Muscle layer of duodenum (tissue), 2 donors: ENCODE measurements at regions not wholly inside any gene's neighbourhood (a gene's known extent, or its start where the extent isn't known, plus 50 kb on each side); places are given as distances from the start of the nearest gene placed in this dataset.

Experiments
- H3K27ac ChIP-seq: one replicate; pipeline ENCODE4 v1.7.0; 2013; ENCODE audit warnings: mild to moderate bottlenecking, low read length
- H3K27me3 ChIP-seq: one replicate; pipeline ENCODE4 v1.7.0; 2013; ENCODE audit warnings: low read depth, mild to moderate bottlenecking, control low read depth, low read length
- H3K36me3 ChIP-seq, 2 donors: one replicate each; pipeline ENCODE4 v1.7.0; 2013; ENCODE audit warnings: low read length in 2 of 2, control low read depth in 1 of 2, mild to moderate bottlenecking in 1 of 2; ENCODE audit not compliant: insufficient read depth in 2 of 2, control insufficient read depth in 1 of 2
- H3K4me1 ChIP-seq, 2 donors: one replicate each; pipeline ENCODE4 v1.7.0; 2013; ENCODE audit warnings: low read length in 2 of 2, mild to moderate bottlenecking in 2 of 2, control low read depth in 1 of 2, moderate library complexity in 1 of 2; ENCODE audit not compliant: insufficient read depth in 2 of 2, control insufficient read depth in 1 of 2
- H3K4me3 ChIP-seq, 2 donors: one replicate each; pipeline ENCODE4 v1.7.0; 2013; ENCODE audit warnings: low read length in 2 of 2, low read depth in 1 of 2, mild to moderate bottlenecking in 1 of 2
- H3K9me3 ChIP-seq, 2 donors: one replicate each; pipeline ENCODE4 v1.7.0; 2013; ENCODE audit warnings: low read length in 2 of 2, control low read depth in 1 of 2, mild to moderate bottlenecking in 1 of 2; ENCODE audit not compliant: control insufficient read depth in 1 of 2
- donor health status: healthy.

DNA sequence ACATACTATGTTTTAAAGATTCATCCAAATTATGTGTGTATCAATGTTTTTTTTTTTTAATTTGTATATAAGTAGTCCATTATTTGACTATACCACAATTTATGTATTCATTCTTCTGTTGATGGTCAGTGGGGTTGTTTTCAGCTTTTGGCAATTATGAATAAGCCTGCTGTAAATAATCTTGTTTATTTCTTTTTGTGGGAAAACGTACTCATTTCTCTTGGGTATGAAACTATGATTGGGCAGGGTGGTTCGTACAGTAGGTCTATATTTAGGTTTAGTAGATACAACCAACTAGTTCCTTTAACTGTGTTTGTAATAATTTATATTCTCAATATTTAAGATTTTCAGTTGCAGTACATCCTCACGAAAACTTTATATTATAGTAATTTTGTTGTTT, 329.2 kb downstream of the LPIN1 start:
- H3K4me1 ChIP-seq = no peaks in the 10 kb centered on the region
- no peaks in the 10 kb centered on the region for H3K27me3 ChIP-seq
- no peak overlapping the region for H3K27ac ChIP-seq
- H3K9me3 ChIP-seq = no peaks in the 10 kb centered on the region
- H3K4me3 ChIP-seq = no peak overlapping the region
- H3K36me3 ChIP-seq = no peaks in the 10 kb centered on the region

DNA sequence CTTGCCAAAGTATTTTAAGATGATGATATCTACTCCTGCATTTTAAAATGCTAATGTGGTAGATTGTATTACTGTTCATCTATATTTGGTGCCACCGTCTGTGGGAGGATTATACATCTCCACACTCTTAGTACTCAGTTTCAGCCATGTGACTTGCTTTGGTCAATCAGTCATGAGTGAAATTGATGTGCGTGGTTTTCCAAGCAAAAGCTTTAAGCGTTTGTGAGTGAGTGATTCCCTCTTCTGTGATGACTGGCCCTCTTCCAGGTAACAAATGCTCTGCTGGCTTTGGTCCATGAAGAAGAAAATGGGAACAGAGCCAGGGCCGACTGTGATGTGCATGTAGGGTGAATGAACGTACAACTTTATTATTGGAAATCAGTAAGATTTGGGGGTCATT, 330.4 kb downstream of the LPIN1 start:
- Histone ChIP-seq H3K36me3 (no peaks in the 10 kb centered on the region), H3K27me3 (no peaks in the 10 kb centered on the region), H3K9me3 (no peaks in the 10 kb centered on the region), H3K4me3 (no peak overlapping the region), H3K27ac (no peak overlapping the region), H3K4me1 (no peaks in the 10 kb centered on the region)

DNA sequence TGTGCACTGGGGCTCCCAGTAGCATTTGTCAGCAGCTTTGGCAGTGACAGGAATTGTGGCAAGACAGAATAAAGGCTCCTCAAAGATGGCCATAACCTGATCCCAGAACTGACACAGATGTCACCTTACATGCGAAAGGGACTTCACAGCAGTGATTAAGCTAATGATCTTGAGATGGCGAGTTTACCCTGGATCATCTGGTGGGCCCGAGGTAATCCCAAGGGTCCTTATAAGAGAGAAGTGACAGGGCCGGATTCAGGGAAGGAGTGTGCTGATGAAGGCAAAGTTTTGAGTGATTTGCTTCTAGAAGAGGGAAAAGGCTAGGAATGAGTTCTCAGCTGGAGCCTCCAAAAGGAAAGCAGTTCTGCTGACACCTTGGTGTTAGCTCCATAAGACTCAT, 333.9 kb downstream of the LPIN1 start:
- no peaks in the 10 kb centered on the region for H3K36me3 ChIP-seq
- H3K27me3 ChIP-seq = no peaks in the 10 kb centered on the region
- H3K27ac ChIP-seq = no peak overlapping the region
- no peaks in the 10 kb centered on the region for H3K4me1 ChIP-seq
- H3K9me3 ChIP-seq = no peaks in the 10 kb centered on the region
- H3K4me3 ChIP-seq = no peak overlapping the region

DNA sequence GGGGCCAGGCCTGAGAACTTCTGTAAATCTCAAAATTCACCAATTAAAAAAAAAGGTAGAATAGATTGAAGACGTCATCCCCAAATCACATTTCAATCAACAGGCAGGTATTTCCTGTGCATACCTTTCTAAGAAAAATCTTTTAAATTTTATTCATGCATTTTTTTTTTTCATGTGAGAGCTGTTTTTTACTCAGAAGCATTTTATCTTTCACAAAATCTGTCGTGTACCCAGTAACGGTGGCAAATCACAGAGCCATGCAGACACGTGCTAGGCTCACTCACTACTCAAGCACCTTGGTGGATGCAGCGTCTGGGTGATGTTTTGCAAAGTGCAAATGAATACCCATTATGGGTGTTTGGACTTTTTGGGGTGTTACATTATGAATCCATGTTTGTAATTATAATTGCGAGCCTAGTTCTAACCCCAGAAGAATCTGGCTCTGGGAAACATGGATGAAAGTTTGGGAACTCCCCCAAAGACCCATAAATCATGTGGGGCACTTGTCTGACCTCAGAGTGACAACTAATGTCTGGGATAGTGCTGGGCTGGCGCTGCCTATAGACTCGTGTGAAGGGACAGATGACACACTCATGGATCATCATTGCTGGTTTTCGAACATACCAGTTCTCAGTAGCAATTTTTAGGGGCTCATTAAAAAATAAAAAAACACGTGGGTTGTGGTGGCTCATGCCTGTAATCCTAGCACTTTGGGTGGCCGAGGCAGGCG, 335.2 kb downstream of the LPIN1 start:
- no peak overlapping the region for H3K4me3 ChIP-seq
- no peaks in the 10 kb centered on the region for H3K27me3 ChIP-seq
- H3K27ac ChIP-seq = no peak overlapping the region
- no peaks in the 10 kb centered on the region for H3K9me3 ChIP-seq
- no peaks in the 10 kb centered on the region for H3K36me3 ChIP-seq
- H3K4me1 ChIP-seq = no peaks in the 10 kb centered on the region

DNA sequence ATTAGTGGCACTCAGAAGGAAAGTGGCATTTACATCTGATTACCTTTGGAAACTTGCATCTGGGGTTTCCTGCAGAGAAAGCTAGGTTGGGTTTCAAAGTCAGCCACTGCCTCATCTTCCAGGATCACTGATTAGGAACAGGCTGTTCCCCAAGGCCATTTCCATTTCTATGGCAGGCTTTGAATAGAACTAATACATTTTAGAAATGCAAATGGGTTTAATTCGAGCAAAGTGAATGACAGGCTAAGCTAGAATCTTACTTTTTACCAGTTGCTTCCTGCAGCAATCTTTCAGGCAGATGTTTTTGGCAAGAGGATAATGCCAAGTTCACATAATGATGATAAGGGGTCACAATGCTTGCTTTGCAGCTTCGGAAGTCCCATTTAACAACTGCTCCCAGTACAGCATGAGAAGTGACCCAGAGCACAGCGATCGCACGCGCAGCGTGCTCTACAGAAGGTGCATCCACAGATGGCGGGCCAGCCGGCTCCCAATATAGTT, 336.7 kb downstream of the LPIN1 start:
- Histone ChIP-seq H3K4me3 (no peak overlapping the region), H3K27me3 (no peaks in the 10 kb centered on the region), H3K27ac (no peak overlapping the region), H3K4me1 (no peaks in the 10 kb centered on the region), H3K36me3 (no peaks in the 10 kb centered on the region), H3K9me3 (no peaks in the 10 kb centered on the region)

DNA sequence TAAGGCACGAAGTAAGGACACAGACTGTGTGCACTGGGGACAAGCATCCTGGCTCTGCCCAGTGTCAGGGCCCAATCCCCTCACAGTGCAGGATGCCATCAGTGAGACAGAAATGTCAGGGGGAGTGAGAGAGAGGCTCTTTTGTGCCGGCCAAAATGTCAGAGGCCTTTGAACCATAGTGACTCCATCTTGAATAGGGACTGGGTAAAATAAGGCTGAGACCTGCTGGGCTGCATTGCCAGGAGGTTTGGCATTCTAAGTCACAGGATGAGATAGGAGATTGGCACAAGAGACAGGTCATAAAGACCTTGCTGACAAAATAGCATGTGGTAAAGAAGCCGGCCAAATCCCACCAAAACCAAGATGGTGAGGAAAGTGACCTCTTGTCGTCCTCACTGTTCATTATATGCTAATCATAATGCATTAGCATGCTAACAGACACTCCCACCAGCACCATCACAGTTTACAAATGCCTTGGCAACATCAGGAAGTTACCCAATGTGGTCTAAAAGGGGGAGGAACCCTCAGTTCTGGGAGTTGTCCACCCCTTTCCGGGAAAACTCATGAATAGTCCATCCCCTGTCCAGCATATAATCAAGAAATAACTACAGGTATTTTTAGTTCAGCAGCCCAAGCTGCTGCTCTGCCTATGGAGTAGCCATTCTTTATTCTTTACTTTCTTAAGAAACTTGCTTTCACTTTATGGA, 337.4 kb downstream of the LPIN1 start:
- no peaks in the 10 kb centered on the region for H3K36me3 ChIP-seq
- H3K9me3 ChIP-seq = no peaks in the 10 kb centered on the region
- H3K4me1 ChIP-seq = no peaks in the 10 kb centered on the region
- H3K27me3 ChIP-seq = no peaks in the 10 kb centered on the region
- H3K4me3 ChIP-seq = no peak overlapping the region
- H3K27ac ChIP-seq = no peak overlapping the region

DNA sequence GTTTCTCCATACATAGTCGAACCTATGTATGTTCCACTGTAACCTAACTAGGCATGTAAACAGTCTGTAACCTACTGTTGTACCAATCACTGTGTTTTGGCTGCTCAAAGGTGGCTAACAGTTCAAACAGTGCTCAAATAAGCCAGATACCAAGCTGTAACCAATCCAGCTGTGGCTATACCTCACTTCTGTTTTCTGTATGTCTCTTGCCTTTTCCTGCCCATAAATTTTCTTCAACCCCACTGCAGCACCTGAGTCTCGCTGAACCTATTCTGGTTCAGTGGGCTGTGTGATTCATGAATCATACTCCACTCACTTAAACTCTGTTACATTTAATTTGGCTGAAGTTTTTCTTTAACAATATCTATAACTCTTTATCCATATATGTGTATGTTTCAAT, 340.7 kb downstream of the LPIN1 start:
- no peaks in the 10 kb centered on the region for H3K36me3 ChIP-seq
- no peaks in the 10 kb centered on the region for H3K27me3 ChIP-seq
- no peaks in the 10 kb centered on the region for H3K4me1 ChIP-seq
- no peaks in the 10 kb centered on the region for H3K9me3 ChIP-seq
- H3K27ac ChIP-seq = no peak overlapping the region
- H3K4me3 ChIP-seq = no peak overlapping the region

DNA sequence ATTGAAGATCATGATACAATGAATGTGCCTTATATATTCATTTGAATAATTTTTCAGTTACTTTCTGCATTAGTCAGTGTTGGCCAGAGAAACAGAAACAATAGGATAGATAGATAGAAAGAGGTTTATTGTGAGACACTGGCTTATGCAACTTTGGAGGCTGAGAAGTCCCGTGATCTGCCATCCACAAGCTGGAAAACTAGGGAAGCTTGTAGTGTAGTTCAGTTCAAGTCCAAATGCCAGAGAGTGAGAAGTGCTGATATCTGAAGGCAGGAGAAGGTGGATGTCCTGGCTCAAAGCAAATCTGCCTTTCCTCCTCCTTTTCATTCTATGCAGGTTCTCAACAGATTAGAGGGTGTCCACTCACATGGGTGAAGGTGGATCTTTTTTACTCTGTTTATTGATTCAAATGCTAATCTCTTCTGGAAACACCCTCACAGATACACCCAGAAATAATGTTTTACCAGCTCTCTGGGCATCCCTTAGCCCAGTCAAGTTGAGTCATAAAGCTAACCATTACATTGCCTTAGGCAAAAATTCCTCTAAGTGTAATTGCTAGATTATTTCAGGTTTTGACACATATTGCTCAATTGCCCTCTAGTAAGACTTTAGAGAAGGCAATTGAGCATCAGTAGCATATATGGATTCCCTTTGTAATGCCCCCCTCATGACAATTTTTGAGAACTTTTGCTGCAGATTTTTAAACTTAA, 341.4 kb downstream of the LPIN1 start:
- no peaks in the 10 kb centered on the region for H3K4me1 ChIP-seq
- H3K27ac ChIP-seq = no peak overlapping the region
- no peaks in the 10 kb centered on the region for H3K27me3 ChIP-seq
- no peaks in the 10 kb centered on the region for H3K36me3 ChIP-seq
- no peak overlapping the region for H3K4me3 ChIP-seq
- H3K9me3 ChIP-seq = no peaks in the 10 kb centered on the region

DNA sequence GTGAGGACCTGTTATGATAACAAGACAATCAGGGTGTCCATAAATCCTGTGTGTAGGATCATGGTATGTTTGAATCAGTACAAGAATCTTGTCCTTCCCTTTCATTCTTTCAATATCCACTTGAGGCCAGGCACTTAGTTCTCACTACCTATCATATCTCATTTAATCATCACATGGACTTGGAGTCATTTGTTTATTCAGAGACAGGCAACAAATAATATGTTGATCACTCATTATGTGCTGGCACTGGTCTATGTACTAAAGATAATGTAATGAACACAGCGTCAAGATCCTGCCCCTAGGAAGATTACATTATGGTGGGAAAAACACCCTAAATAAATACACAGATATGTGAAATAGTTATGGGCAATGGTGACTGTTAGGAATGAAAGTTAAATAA, 342.6 kb downstream of the LPIN1 start:
- Histone ChIP-seq H3K27me3 (no peaks in the 10 kb centered on the region), H3K4me1 (no peaks in the 10 kb centered on the region)

DNA sequence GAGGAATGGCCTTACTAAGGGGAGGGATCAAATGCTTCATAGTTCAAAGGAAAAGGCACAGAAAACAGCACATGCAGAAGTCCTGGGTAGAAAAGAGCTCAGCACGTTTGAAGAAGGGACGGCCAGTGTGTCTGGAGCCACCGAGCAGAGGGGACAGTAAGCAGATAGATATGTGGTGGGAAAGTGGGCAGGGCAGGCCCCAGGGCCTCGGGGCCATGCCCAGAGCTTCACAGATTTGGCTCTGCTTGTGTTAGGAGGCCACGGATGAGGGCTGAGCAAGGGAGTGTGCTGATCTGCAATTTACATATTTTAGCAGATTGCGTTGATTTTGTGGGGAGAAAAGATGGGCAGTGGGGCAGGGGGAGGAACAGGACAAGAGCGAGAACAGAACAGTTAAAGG, 343.1 kb downstream of the LPIN1 start:
- Histone ChIP-seq H3K9me3 (no peaks in the 10 kb centered on the region), H3K27ac (no peak overlapping the region)

More for the DNA sequence above, 342.6 kb downstream of the LPIN1 start:
- H3K36me3 ChIP-seq = no peaks in the 10 kb centered on the region
- no peaks in the 10 kb centered on the region for H3K9me3 ChIP-seq
- no peak overlapping the region for H3K4me3 ChIP-seq
- H3K27ac ChIP-seq = no peak overlapping the region

DNA sequence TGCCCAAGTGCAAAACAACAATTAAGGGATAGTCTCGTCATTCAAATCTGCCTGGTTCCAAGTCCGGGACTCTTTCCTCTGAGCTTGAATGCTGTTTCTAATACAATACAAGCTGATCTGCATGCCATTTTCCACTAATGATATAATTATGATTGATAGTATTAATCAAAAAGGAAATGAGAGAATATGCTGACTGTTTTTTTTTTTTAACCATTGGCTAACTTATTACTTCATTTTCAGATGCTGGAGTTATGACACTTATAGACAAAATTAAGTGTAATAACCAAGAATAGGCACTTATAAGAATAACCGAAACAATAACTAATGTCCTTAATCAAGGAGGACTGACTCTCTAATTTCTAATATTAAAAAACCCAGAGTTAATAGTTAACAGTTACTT, 343.6 kb downstream of the LPIN1 start:
- Histone ChIP-seq H3K9me3 (no peaks in the 10 kb centered on the region), H3K4me1 (no peaks in the 10 kb centered on the region), H3K27me3 (no peaks in the 10 kb centered on the region), H3K4me3 (no peak overlapping the region), H3K36me3 (no peaks in the 10 kb centered on the region), H3K27ac (no peak overlapping the region)

More for the DNA sequence above, 343.1 kb downstream of the LPIN1 start:
- Histone ChIP-seq H3K27me3 (no peaks in the 10 kb centered on the region), H3K4me3 (no peak overlapping the region), H3K36me3 (no peaks in the 10 kb centered on the region), H3K4me1 (no peaks in the 10 kb centered on the region)
